OCI-LY1 (cell line): ENCODE measurements at regions not wholly inside any gene's neighbourhood (a gene's known extent, or its start where the extent isn't known, plus 50 kb on each side); places are given as distances from the start of the nearest gene placed in this dataset.

ENCODE experiments used
- H2AFZ ChIP-seq: fragments of 200-600 bp; sonication (generic), shearing (Covaris generic); 2 replicates; pipeline ENCODE4 v1.6.0; 2014; ENCODE audit warnings: antibody characterized with exemption, mild to moderate bottlenecking, low read length
- H3F3A ChIP-seq: fragments of 200-600 bp; sonication (generic), shearing (Covaris generic); 2 replicates; pipeline ENCODE4 v1.6.0; 2014; ENCODE audit warnings: mild to moderate bottlenecking, antibody characterized with exemption, low read length, moderate library complexity; ENCODE audit not compliant: insufficient read depth
- H3K27ac ChIP-seq: fragments of 200-600 bp; sonication (generic); 2 replicates; pipeline ENCODE4 v1.5.1; 2014; ENCODE audit warnings: low read length, mixed run types, mild to moderate bottlenecking, low read depth; ENCODE audit not compliant: poor library complexity, severe bottlenecking
- H3K27me3 ChIP-seq: fragments of 200-600 bp; sonication (generic); 2 replicates; pipeline ENCODE4 v1.6.0; 2014; ENCODE audit warnings: antibody characterized with exemption, mild to moderate bottlenecking, low read length, moderate library complexity; ENCODE audit not compliant: insufficient read depth
- H3K36me3 ChIP-seq: fragments of 200-600 bp; sonication (generic); 2 replicates; pipeline ENCODE4 v1.6.1; 2014; ENCODE audit warnings: mild to moderate bottlenecking, antibody characterized with exemption, low read length, moderate library complexity, mixed read lengths; ENCODE audit not compliant: insufficient read depth
- H3K4me1 ChIP-seq: fragments of 200-600 bp; sonication (generic); 2 replicates; pipeline ENCODE4 v1.5.1; 2014; ENCODE audit warnings: mild to moderate bottlenecking, low read length, moderate library complexity; ENCODE audit not compliant: insufficient read depth, severe bottlenecking
- H3K4me2 ChIP-seq: fragments of 200-600 bp; sonication (generic), shearing (Covaris generic); 2 replicates; pipeline ENCODE4 v1.6.1; 2014; ENCODE audit warnings: low read length
- H3K4me3 ChIP-seq: fragments of 200-600 bp; sonication (generic); 2 replicates; pipeline ENCODE4 v1.5.1; 2014; ENCODE audit warnings: low read length, low read depth, mild to moderate bottlenecking, mixed read lengths; ENCODE audit not compliant: poor library complexity, severe bottlenecking
- H3K79me2 ChIP-seq: fragments of 200-600 bp; shearing (Covaris generic); 2 replicates; pipeline ENCODE4 v1.6.1; 2016; ENCODE audit warnings: mixed run types, low read length, mixed read lengths; ENCODE audit not compliant: insufficient read depth
- H3K9ac ChIP-seq: fragments of 200-600 bp; sonication (generic), shearing (Covaris generic); 2 replicates; pipeline ENCODE4 v1.6.1; 2014; ENCODE audit warnings: mild to moderate bottlenecking, low read length, mixed read lengths
- H3K9me2 ChIP-seq: fragments of 200-600 bp; sonication (generic), shearing (Covaris generic); 2 replicates; pipeline ENCODE4 v1.6.1; 2014; ENCODE audit warnings: low read depth, mild to moderate bottlenecking, low read length, mixed read lengths
- H3K9me3 ChIP-seq: fragments of 200-600 bp; shearing (Covaris generic); 2 replicates; pipeline ENCODE4 v1.6.1; 2014; ENCODE audit warnings: low read length, mixed read lengths
- H4K20me1 ChIP-seq: fragments of 200-600 bp; sonication (generic), shearing (Covaris generic); 2 replicates; pipeline ENCODE4 v1.6.0; 2016; ENCODE audit warnings: mild to moderate bottlenecking, low read length; ENCODE audit not compliant: insufficient read depth
- CTCF ChIP-seq: fragments of 200-600 bp; sonication (generic), shearing (Covaris generic); IDR thresholded peaks from 2 replicates; pipeline ENCODE4 v1.5.1; 2017; ENCODE audit warnings: mild to moderate bottlenecking, antibody characterized with exemption, low read length, moderate library complexity, mixed read lengths
- EZH2 ChIP-seq: fragments of 200-600 bp; sonication (generic), shearing (Covaris generic); IDR thresholded peaks from 2 replicates; pipeline ENCODE4 v1.8.0; 2017; ENCODE audit warnings: borderline replicate concordance, mixed run types, mild to moderate bottlenecking, antibody characterized with exemption, low read length, moderate library complexity, mixed read lengths

GRCh38 chr10:45220931-45221330, 94.5 kb downstream of the OR13A1 start:
- Histone ChIP-seq H3K4me3 (no peak overlapping the region), H3K9me2 (no peaks in the 10 kb centered on the region), H3K36me3 (no peaks in the 10 kb centered on the region), H4K20me1 (no peaks in the 10 kb centered on the region), H3F3A (no peaks in the 10 kb centered on the region), H3K4me2 (no peak overlapping the region), H3K27me3 (no peaks in the 10 kb centered on the region), H3K4me1 (no peaks in the 10 kb centered on the region), H3K27ac (no peak overlapping the region), H3K79me2 (no peaks in the 10 kb centered on the region), H3K9me3 (no peaks in the 10 kb centered on the region), H3K9ac (no peak overlapping the region), H2AFZ (no peak overlapping the region)
- TF ChIP-seq CTCF, result no peak
- no peak for TF ChIP-seq EZH2

DNA sequence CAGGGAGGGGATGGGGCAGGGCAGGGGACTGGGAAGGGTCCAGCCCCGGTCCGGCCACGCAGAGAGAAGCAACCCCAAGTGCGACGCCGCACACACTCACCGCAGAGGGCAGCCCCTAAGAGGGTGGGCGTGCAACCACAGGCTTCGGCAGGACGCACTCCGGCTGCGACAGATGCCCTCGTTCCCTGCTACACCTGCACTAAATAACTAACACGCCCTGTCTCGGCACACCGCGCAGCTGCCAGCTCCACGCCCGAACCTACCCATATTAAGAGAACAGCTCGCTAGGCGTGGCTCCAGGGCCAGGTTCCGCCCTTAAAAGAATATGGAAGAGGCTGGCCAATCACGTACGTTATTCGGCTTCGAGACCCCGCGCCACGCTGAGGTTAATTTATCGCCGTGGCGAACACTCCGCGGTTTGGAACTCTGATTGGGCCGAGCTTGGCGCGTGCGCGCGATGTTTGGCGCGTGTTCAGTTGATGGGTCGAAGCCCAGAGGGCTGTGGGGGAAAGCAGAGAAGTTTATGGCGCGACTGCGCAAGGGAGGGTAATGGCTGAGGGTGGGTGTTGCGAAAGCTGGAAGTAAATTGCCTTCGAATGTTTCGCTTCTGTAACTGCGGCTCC, 91.1 kb downstream of the OR13A1 start:
- TF ChIP-seq CTCF (no peak), EZH2 (no peak)
- no peaks in the 10 kb centered on the region for H3K4me1 ChIP-seq
- H3K9me2 ChIP-seq, result no peaks in the 10 kb centered on the region
- no peak overlapping the region for H3K4me3 ChIP-seq
- H3K4me2 ChIP-seq, result no peak overlapping the region
- H3K27me3 ChIP-seq, result no peaks in the 10 kb centered on the region
- H4K20me1 ChIP-seq, result no peaks in the 10 kb centered on the region
- no peak overlapping the region for H3K27ac ChIP-seq
- H3F3A ChIP-seq, result no peaks in the 10 kb centered on the region
- no peaks in the 10 kb centered on the region for H3K79me2 ChIP-seq
- H2AFZ ChIP-seq, result no peak overlapping the region
- H3K9me3 ChIP-seq, result no peaks in the 10 kb centered on the region
- no peaks in the 10 kb centered on the region; the same call in 1 of the 2 replicates for H3K36me3 ChIP-seq
- no peak overlapping the region for H3K9ac ChIP-seq

DNA sequence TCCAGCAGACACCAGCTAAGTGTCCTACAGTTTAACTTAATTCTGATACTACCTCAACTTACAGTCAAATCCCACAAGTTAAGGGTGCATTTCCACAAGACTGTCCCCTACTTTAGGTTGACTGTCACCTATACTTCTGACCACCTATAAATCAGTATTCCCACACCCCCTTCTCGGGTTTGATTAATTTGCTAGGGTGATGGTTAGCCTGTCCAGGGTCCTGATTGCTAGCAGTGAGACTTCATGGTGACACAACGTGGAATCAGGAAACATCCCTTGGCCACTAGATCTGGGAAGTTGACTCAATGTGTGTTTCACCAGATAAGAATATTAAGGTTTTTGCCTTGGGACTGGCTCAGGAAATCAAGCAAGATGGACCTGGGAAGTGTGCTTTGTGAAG, 88.4 kb downstream of the OR13A1 start:
- H3K4me1 ChIP-seq, result no peaks in the 10 kb centered on the region
- no peaks in the 10 kb centered on the region for H3F3A ChIP-seq
- H4K20me1 ChIP-seq, result no peaks in the 10 kb centered on the region
- H2AFZ ChIP-seq, result no peak overlapping the region
- H3K4me3 ChIP-seq, result no peak overlapping the region
- no peaks in the 10 kb centered on the region; the same call in 1 of the 2 replicates for H3K36me3 ChIP-seq
- no peak overlapping the region for H3K4me2 ChIP-seq
- no peaks in the 10 kb centered on the region for H3K9me2 ChIP-seq
- no peaks in the 10 kb centered on the region for H3K27me3 ChIP-seq
- no peak overlapping the region for H3K27ac ChIP-seq
- H3K9me3 ChIP-seq, result peaks cover 9% of the 10 kb centered on the region
- no peak overlapping the region for H3K9ac ChIP-seq
- no peak for TF ChIP-seq EZH2
- TF ChIP-seq CTCF, result no peak
- no peaks in the 10 kb centered on the region for H3K79me2 ChIP-seq
